ENCODE measurements at regions not wholly inside any gene's neighbourhood (a gene's known extent, or its start where the extent isn't known, plus 50 kb on each side); places are given as distances from the start of the nearest gene placed in this dataset.
"Not testable (repeated sequence)": the region's sequence is repeated elsewhere in the genome, so short reads cannot be mapped to it uniquely, and the experiment has no call there.

GRCh38 chr12:43198608-43199007 lies 353.4 kb downstream of the ADAMTS20 start:
- intact Hi-C loops (cut with DNase I, micrococcal nuclease), result no loop called here
- no peak for DNase-seq
- no peak for ATAC-seq

GRCh38 chr12:43196268-43196907 lies 355.6 kb downstream of the ADAMTS20 start:
- no peak for DNase-seq
- intact Hi-C loops (cut with DNase I, micrococcal nuclease), result no loop called here

DNA sequence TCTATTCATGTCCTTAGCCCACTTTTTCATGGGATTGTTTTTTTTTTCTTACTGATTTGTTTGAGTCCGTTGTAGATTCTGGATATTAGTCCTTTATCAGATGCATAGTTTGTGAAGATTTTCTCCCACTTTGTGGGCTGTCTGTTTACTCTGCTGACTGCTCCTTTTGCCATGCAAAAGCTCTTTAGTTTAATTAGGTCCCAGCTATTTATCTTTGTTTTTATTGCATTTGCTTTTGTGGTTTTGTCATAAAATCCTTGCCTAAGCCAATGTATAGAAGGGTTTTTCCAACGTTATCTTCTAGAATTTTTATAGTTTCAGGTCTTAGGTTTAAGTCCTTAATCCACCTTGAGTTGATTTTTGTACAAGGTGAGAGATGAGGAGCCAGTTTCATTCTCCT lies 358.9 kb downstream of the ADAMTS20 start:
- ATAC-seq; DNase-seq; intact Hi-C loops (cut with DNase I, micrococcal nuclease): not testable (repeated sequence)

More at GRCh38 chr12:43196268-43196907, 355.6 kb downstream of the ADAMTS20 start:
- no peak for ATAC-seq

DNA sequence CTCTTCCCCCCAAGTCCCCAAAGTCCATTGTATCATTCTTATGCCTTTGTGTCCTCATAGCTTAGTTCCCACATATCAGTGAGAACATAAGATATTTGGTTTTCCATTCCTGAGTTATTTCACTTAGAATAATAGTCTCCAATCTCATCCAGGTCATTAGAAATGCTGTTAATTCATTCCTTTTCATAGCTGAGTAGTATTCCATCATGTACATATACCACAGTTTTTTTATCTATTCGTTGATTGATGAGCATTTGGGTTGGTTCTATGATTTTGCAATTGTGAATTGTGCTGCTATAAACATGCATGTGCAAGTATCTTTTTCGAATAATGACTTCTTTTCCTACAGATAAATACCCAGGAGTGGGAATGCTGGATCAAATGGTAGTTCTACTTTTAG lies 359.6 kb downstream of the ADAMTS20 start:
- intact Hi-C loops (cut with DNase I, micrococcal nuclease); DNase-seq; ATAC-seq: not testable (repeated sequence)

DNA sequence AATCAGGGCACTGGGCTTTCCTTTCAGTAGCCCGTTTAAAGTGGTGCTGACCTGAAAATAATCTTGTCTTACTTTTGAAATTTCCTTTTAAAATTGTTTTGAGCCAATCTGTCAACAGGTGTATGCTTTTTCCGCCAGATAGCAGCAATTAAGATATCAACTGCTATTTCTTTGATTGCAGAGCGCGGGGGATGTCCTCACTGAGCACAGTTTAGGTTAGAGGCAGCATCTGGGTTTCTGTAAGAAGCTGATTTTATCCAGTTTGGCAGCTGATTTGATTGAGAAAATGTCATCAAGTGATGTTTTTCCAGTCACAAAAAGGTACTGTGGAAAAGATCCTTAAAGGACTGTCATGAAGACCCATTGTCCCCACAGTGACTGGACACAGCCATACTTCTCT lies 371.8 kb downstream of the ADAMTS20 start:
- intact Hi-C loops (cut with DNase I, micrococcal nuclease), result no loop called here
- ATAC-seq (no peak), DNase-seq (no peak)

DNA sequence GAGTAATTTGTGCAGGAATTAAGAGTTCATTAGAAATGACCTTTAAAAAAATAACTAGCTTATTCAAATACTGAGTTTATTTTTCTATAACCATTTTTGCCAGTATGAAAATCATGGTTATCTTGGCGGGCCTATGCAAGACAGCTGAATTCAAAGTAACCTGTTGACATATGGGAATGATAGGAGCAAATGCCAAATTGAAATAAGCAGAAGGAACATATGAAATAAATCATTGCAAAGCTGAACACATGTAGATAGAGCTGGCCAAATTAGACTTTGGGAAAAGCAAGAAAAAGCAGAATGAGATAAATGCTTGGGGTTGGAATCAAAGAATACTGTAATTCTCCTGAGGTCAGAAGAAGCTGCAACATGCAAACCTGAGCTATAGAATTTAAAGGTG lies 372.5 kb downstream of the ADAMTS20 start:
- intact Hi-C loops (cut with DNase I, micrococcal nuclease), result no loop called here
- ATAC-seq, result no peak
- DNase-seq, result no peak

- intact Hi-C loops (cut with DNase I, micrococcal nuclease), result no loop called here
- ATAC-seq, result no peak
- no peak for DNase-seq
Observed at GRCh38 chr12:43177276-43177675, 374.7 kb downstream of the ADAMTS20 start.

DNA sequence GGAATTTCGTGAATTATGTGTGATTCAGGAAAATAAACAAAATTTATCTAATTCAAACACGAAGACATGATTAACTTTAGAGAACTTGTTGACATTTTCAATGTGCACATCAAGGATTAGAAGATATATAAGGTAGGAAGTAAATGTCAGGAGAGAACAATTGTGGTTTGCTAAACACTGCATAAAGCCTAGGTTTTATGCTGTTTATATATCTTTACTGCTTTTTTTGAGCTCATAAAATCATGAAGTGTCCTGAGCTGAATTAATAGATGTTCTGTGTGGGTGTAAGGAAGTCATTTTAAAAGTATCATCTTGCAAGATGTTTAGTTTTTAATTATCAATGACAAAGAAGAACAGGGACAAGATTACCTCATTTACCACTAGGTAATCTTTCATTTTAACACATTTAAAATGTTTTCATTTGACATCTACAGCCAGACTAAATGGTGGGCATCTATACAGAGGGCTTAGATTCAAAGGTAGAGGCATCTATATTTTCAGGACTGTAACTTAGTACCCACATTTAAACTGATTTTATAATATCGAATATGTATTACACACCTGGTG lies 382.8 kb downstream of the ADAMTS20 start:
- intact Hi-C loops (cut with DNase I, micrococcal nuclease), result no loop called here
- DNase-seq (no peak), ATAC-seq (no peak)

GRCh38 chr12:43167691-43168090 lies 384.3 kb downstream of the ADAMTS20 start:
- no peak for DNase-seq
- no peak for ATAC-seq
- intact Hi-C loops (cut with DNase I, micrococcal nuclease), result no loop called here

- intact Hi-C loops (cut with DNase I, micrococcal nuclease), result no loop called here
- DNase-seq (no peak), ATAC-seq (no peak)
Observed at GRCh38 chr12:43165351-43165750, 386.7 kb downstream of the ADAMTS20 start.

DNA sequence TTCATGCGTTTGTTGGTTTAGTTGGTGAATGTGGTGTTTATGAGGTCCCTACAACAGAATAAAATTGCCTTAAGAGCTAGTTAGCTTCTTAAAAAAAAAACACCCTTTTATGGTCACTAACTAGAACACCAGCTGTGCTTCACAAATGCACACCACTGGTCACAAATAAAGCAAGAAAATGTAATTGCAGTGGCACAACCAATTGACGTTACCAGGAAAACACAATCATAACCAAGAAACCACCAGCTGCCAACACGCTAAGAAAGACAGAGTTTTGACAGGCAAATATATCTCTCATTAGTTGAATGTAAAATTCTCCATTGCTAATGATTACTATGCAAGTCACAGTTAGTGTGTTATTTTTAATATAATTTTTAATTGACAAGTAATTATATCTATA lies 389.9 kb downstream of the ADAMTS20 start:
- intact Hi-C loops (cut with DNase I, micrococcal nuclease), result no loop called here

GRCh38 chr12:43159506-43159905 lies 392.5 kb downstream of the ADAMTS20 start:
- ATAC-seq (no peak), DNase-seq (no peak)
- intact Hi-C loops (cut with DNase I, micrococcal nuclease), result no loop called here

More for the DNA sequence above, 389.9 kb downstream of the ADAMTS20 start:
- ATAC-seq (no peak), DNase-seq (no peak)

DNA sequence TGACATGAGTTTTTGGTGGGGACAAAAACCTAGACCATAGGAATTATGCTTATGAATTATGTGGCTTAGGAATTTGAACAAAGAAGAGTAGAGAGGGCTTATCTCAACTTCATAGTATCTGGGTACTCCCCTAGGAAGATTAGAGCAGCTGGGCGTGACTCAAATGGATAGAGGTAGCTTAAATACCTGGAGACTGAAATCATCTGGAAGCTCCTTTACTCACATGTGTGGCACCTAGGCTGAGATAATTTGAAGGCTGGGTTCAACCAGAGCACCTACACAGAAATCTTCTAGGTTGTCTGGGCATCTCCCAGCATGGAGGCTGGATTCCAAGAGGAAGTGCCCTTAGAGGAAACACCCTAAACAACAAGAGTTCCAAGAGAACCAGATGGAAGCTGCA lies 393.9 kb downstream of the ADAMTS20 start:
- ATAC-seq, result no peak
- intact Hi-C loops (cut with DNase I, micrococcal nuclease), result no loop called here
- no peak for DNase-seq

- intact Hi-C loops (cut with DNase I, micrococcal nuclease), result no loop called here
- no peak for ATAC-seq
- DNase-seq, result no peak
Observed at GRCh38 chr12:43155376-43155775, 396.6 kb downstream of the ADAMTS20 start.

DNA sequence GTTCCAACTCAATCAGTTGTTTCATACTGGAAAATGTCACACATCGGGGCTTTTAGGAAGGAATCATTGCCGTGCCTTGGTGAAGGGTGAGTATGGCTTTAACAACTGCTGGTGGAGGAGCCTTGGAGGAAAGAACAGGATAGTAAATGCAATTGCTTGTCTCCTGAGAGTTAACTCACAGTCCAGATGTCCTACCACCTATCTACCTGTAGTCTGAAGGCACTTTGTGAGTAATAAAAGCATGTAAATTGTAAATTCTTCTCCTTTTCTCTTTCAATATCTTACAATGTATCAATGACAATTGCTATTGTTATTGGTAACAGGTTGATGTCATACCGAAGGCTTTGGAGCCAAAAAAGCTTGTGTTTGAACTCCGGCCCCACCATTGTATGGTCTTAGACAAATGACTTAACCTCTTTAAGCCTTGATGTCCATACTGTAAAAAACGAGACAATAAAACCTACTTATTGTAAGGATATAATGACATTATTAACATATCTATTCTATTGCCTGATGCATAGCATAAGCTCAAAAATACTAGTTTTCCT lies 397.4 kb downstream of the ADAMTS20 start:
- intact Hi-C loops (cut with DNase I, micrococcal nuclease), result no loop called here
- DNase-seq, result no peak
- no peak for ATAC-seq

- DNase-seq, result no peak
- intact Hi-C loops (cut with DNase I, micrococcal nuclease), result no loop called here
- ATAC-seq, result no peak
Observed at GRCh38 chr12:43151441-43151981, 400.5 kb downstream of the ADAMTS20 start.

DNA sequence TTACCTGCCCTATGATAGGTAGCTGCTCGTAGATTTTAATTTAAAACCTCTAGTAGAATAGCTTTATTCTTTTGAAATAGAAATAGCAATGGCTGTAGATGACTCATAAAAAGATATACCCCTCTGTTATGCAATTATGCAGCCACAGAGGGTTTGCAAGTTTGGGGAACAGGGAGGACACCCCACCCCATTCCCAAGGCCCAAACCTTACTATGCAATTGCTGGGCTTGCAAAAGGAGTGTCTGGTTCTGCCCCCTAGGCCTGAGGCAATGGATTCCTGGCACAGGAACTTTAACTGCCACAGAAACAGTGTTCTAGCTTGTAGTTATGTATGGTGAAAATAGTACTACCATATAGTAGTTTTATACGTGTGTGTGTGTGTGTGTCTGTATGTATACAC lies 403.3 kb downstream of the ADAMTS20 start:
- DNase-seq (no peak), ATAC-seq (no peak)
- intact Hi-C loops (cut with DNase I, micrococcal nuclease), result no loop called here

DNA sequence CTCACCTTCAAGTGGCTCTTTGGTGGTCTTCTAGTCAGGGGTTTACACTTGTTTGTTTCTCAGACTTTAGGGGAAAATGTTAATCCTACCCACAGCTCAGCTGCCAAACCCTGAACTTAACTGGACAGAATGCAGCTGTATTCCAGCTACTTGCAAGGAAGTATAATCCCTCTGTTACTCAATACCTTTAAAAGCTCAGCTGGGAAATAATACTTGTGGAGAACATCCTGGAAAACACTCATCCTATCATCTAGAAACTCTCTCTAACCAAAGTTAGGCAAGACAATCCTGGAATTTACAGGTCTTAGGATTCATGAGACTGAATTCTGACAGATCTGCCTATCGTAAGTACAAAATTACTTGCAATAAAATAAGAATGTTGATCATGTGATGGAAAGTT lies 404.1 kb downstream of the ADAMTS20 start:
- intact Hi-C loops (cut with DNase I, micrococcal nuclease), result no loop called here
- ATAC-seq (no peak), DNase-seq (no peak)

DNA sequence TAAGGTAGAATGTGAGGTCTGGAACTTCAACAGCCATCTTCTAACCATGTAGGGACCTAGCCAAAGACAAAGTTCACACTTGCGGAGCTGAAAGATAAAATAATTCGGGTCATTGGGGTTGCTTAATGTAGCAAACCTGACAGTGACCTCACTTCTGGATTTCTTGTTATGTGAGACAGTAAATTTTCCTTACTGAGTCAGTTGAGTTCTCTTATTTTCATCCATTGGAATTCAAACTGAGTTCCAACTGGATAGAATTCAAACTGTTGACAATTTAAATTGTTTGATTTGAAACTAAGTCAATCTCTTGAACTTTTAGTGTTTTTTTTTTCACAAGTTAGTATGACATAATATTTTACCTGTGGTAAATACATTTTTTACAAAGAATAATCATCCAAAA lies 406.5 kb downstream of the ADAMTS20 start:
- DNase-seq (no peak), ATAC-seq (no peak)
- intact Hi-C loops (cut with DNase I, micrococcal nuclease), result no loop called here

DNA sequence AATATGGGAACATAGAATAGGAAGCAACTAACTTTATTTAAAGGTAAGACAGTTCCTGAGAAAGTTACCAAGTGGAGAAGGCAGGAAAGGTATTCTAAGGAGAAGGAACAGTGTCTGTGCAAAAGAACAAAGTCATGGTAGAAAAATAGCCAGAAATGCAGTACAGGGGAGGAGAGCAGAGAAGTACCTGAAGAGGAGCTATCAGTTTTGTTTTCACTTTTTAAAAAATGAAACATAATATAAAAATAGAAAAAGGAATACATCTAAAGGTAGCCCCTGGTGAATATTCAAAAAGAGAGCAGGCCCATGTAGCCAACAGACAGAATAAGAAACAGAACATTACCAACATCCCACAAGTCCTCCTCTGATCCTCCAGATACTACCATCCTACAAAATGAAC lies 408.7 kb downstream of the ADAMTS20 start:
- DNase-seq, result no peak
- intact Hi-C loops (cut with DNase I, micrococcal nuclease), result no loop called here
- ATAC-seq, result no peak

DNA sequence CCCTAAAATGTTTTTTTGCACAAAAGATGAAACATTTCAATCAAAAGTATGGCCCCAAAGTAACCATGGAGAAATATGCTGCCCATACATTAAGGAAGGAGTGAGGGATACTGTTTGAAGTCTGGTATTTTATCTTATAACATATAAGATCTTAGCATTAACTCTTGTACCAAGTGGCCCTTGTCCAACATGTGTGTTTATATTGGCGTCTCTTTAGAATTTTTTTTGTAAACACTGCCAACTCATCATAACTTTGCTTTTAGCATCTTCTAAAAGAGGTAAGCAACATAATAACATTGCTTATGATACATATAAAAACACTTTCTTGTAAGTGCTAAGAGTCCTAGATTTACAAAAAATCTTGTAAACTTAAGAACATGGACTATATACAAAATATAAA lies 419.7 kb downstream of the ADAMTS20 start:
- DNase-seq (no peak), ATAC-seq (no peak)
- intact Hi-C loops (cut with DNase I, micrococcal nuclease), result no loop called here

Data from left colon (tissue), 2 donors.